GM18502 (cell line): ENCODE measurements at regions not wholly inside any gene's neighbourhood (a gene's known extent, or its start where the extent isn't known, plus 50 kb on each side); places are given as distances from the start of the nearest gene placed in this dataset.
"Not testable (repeated sequence)": the region's sequence is repeated elsewhere in the genome, so short reads cannot be mapped to it uniquely, and the experiment has no call there.

Experiments used
- ATAC-seq: cut with Tn5 transposase; IDR thresholded peaks from one replicate; pipeline ENCODE4 v1.9.1; 2021; ENCODE audit warnings: mild to moderate bottlenecking; ENCODE audit not compliant: unreplicated experiment, poor library complexity

GRCh38 chr2:220552790-220553535, 925.5 kb downstream of the SLC4A3 start:
- no peak for ATAC-seq

DNA sequence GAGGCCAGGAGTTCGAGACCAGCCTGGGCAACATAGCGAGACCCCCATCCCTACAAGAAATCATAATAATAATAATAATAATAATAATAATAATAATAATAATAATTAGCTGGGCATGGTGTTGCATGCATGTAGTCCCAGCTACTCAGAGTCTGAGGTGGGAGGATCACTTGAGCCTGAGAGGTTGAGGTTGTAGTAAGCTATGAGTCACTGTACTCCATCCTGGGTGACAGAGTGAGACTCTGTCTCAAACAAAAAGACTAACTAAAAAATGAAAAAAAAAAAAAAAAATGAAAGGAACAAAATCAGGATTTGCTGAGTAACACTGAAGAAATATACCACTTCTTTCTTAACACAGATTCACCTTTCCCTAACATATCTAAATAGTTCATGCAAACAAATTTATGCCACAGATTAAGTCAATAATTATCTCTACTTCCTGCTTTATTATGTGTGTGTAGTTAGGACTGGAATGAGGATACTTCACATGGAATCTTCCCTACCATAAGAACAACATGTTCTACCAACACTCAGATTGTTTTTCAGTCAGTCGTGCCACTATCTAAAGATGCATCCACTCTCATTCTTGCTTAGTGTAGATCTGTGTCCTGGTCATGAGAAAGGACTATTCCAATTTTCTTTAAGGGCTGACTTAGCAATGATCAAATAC, 928.7 kb downstream of the SLC4A3 start:
- no peak for ATAC-seq

- ATAC-seq = no peak
Observed at GRCh38 chr2:220556658-220557057, 929.2 kb downstream of the SLC4A3 start.

DNA sequence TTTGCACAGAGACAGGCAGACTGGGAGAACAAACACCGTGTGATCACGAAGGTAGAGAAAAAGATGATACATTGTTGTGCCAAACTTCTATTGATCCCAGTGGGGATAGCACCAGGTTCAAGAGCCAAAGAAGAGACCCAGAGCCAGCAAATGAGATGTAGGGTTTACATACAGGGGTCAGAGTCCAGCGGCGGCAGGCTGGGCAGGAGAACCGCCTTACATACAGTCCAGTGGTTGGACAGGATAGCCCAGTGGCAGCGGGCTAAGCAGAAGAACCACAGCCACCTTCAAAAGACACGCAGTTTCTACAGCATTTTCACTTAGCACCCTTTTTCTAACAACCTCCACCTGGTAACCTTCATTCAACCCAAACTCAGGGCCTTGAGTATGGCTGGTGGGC, 932.8 kb downstream of the SLC4A3 start:
- no peak for ATAC-seq

DNA sequence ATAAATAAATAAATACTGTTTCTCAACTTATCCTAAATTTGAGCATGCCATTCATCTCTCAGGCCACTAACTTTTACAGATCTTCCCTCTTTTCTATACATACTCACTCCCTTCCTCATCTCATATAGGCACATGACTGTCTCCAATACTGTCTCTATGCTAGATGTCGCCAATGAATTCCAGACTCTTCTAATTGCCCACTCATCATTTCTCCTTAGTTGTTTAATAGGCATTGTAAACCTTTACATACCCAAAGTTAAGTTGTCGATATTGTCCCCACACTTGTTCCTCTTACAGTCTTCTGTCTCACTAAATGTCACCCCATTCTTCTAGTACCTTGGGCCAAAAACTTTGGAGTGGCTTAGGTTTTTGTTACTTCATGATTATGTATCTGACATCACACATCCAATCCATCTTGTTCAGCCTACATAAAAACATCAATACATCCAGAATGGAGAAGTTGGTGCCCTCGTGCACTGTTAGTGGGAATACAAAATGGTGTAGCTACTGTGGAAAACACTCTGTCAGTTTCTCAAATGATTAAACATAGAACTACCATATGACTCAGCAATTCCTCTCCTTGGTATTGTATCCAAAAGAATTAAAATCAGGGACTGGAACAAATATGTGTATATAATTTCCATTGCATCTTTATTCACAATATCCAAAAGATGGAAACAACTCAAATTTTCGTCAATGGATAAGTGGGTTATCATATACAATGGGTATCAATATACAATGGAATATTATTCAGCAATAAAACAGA, 935.1 kb downstream of the SLC4A3 start:
- no peak for ATAC-seq

- no peak for ATAC-seq
Observed at GRCh38 chr2:220568296-220568695, 940.9 kb downstream of the SLC4A3 start.

- ATAC-seq = no peak
Observed at GRCh38 chr2:220569112-220569897, 941.9 kb downstream of the SLC4A3 start.

- no peak for ATAC-seq
Observed at GRCh38 chr2:220572385-220572784, 945.0 kb downstream of the SLC4A3 start.

DNA sequence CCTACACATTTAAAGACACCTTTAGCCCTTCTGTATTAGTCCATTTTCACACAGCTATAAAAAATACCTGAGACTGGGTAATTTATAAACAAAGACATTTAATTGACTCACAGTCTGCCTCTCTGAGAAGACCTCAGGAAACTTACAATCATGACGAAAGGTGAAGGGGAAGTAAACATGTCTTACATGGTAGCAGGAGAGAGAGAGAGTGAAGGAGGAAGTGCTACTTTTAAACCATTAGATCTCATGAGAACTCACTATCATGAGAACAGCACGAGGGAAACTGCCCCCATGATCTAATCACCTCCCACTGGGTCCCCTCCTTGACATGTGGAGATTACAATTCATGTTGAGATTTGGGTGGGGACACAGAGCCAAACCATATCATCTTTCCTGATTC, 946.6 kb downstream of the SLC4A3 start:
- ATAC-seq = no peak

- ATAC-seq = no peak
Observed at GRCh38 chr2:220575963-220576362, 948.5 kb downstream of the SLC4A3 start.

DNA sequence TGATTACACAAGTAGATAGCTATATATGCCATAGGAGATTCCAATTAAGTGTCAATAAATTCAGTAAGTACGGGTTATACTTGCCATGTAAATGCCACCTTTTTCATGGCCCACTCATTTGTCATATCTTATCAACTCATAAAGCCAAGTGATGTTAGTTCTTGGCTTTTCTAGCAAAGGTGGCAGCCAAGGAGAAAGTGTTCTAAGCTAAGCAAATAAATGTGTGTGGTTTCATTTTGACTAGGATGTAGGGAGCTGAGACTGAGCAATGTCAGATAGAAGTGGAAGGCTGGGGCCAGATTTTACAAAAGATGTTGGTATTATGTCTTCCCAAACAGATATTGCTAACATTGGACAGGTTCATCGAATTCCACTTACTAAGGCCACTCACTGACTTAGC, 952.0 kb downstream of the SLC4A3 start:
- no peak for ATAC-seq

- ATAC-seq = no peak
Observed at GRCh38 chr2:220580113-220580512, 952.7 kb downstream of the SLC4A3 start.

- ATAC-seq = no peak
Observed at GRCh38 chr2:220583725-220584124, 956.3 kb downstream of the SLC4A3 start.

- ATAC-seq = no peak
Observed at GRCh38 chr2:220585241-220585640, 957.8 kb downstream of the SLC4A3 start.

DNA sequence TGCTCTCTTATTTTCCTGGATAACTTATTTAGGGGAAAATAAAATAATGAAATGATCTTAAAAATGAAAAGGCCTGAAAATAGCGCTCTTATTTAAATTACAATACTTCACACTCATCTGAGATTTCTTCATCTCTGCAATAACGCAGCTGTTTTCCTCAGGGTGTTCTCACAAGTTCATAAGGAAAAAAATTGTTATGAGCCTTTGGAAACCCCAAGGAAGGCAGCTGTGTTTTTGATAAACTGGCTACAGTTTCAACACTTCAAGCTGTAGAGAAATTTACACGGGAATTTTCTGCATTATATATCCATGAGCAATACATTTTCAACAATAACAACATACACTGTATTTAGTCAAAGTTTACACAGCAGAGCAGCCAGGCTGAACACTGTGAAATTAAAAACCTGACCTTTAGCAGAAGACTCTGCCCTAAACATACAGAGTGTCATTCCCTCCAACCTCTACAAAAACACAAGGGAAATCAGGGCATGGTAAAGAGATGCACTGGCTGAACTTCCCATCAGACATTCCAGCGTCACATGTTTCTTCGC, 959.6 kb downstream of the SLC4A3 start:
- no peak for ATAC-seq

- no peak for ATAC-seq
Observed at GRCh38 chr2:220588148-220588547, 960.7 kb downstream of the SLC4A3 start.

DNA sequence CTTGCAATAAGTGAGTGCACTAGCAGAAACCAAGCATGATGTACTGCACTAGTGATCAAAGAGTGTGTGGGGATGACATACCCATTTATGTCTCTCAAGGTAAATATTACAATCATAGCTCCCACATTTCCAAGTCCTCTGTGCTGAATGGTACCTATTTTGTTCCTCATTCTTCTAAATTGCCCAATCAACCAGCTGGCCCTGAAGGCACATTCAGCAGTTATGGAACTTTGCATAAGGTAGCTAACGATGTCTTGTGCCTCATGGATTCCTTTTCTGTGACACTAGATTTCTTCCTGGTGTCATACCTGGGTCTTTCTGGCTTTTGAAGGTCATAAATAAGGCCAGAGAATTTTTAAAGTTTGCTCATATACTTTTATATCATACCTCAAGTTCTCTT, 963.0 kb downstream of the SLC4A3 start:
- no peak for ATAC-seq

DNA sequence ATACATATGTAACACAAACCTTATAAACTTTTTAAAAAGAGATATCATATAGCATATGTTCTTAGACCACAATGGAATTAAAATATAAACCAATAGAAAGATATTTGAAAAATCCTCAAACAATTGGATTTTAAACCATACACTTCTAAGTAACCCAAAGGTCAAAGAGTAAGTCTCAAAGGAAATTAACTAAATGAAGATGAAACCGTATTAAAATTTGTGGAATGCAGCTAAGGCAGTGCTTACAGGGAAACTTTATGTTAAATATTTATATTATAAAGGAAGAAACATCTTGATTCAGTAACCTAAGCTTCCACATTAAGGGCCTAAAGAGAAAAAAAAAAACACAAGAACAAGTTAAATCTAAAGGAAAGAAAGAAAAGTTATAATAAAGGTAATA, 966.1 kb downstream of the SLC4A3 start:
- ATAC-seq = no peak

DNA sequence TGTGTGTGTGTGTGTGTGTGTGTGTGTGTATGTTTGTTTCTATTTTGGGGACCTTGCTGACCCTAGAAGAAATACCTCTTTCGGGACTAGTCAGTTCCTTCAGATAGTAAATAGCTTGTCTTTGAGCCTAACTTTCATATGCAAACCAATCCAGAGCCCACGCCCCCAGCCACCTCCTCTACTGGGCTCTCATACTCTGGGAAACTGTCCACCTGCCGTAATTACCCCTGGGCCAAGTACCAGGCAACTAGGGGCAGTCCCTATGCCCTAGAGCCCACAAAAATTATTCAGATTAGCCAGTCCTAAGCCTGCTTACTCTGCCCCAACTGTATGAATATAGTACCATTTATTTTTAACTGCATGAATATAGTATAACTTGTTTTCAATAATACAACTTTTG, 970.4 kb downstream of the EPHA4 start:
- ATAC-seq = no peak

DNA sequence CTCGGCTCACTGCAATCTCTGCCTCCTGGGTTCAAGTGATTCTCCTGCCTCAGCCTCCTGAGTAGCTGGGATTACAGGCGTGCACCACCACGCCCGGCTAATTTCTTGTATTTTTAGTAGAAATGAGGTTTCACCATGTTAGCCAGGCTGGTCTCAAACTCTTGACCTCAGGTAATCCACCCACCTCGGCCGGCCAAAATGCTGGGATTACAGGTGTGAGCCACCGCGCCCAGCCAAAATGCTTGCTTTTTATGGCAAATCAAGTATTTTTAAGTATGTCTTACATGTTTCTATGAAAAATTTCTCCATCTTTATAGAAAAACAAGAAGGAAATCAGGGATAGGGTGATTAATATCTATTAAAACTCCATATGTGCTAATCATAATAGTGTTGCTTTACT, 959.1 kb downstream of the EPHA4 start:
- ATAC-seq = not testable (repeated sequence)
